MM.1S (cell line): ENCODE measurements at regions not wholly inside any gene's neighbourhood (a gene's known extent, or its start where the extent isn't known, plus 50 kb on each side); places are given as distances from the start of the nearest gene placed in this dataset.

Source experiments
- CTCF ChIP-seq: fragments of 300-600 bp; sonication (generic); IDR thresholded peaks from 2 replicates; pipeline ENCODE4 v1.5.1; 2016; ENCODE audit warnings: antibody characterized with exemption, low read length, mixed read lengths
- EZH2 ChIP-seq: fragments of 300-600 bp; sonication (generic); optimal IDR thresholded peaks from 2 replicates; pipeline ENCODE3; 2017; ENCODE audit warnings: low read depth, mild to moderate bottlenecking, antibody characterized with exemption, low read length, mixed read lengths
- EZH2phosphoT487 ChIP-seq: fragments of 300-600 bp; sonication (generic); IDR thresholded peaks from 2 replicates; pipeline ENCODE4 v1.6.1; 2018; ENCODE audit warnings: antibody characterized with exemption, low read length

- TF ChIP-seq EZH2 (no peak), CTCF (no peak), EZH2phosphoT487 (no peak)
These were observed 357.5 kb downstream of the PTPRU start for GRCh38 chr1:29593601-29594382.
